PC-9 (cell line): ENCODE measurements at regions not wholly inside any gene's neighbourhood (a gene's known extent, or its start where the extent isn't known, plus 50 kb on each side); places are given as distances from the start of the nearest gene placed in this dataset.

Source experiments
- CTCF ChIP-seq: fragments of 200-600 bp; sonication (generic); conservative IDR thresholded peaks from 2 replicates; pipeline ENCODE4 v1.6.1; 2017; ENCODE audit warnings: mixed run types, antibody characterized with exemption, mild to moderate bottlenecking, moderate library complexity
- EZH2 ChIP-seq: fragments of 200-600 bp; sonication (generic); IDR thresholded peaks from 2 replicates; pipeline ENCODE4 v1.8.0; 2017; ENCODE audit warnings: antibody characterized with exemption, low read depth

DNA sequence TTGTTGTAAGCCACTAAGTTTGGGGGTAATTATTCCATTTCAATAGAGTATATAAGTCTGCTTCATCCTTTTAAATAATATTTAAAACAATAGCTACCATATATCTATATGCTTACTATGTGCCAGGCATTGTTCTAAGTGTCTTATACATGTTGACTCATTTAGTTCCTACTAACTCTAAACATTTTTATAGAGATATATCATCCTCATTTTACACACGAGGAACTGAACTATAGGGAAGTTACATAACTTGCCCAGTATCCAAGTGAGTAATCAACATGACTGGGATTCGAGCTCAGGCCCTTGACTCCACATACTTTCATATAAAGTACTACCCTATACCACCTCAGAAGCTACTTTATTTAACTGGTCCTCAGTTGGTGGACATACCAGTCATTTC lies 175.3 kb upstream of the RAI2 start:
- TF ChIP-seq CTCF (no peak), EZH2 (no peak)
